ENCODE measurements at regions not wholly inside any gene's neighbourhood (a gene's known extent, or its start where the extent isn't known, plus 50 kb on each side); places are given as distances from the start of the nearest gene placed in this dataset.

DNA sequence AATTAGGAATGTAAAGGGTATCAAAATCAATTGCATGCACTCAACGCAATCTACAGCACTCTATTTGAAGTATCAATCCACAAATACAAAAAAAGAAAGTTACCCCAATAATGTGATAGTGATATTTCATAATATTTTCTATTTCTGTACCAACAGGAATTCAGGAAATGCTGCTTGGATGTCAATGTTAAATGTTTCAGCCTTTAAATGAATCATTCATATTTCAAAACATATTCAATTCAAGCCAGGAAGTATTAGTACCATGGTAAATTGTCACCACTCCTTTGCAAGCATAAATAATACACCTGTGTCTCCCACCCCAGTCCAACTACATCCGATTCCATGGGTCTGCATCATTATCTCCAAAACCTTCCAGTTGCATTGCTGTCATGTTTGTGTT is 1185.5 kb upstream of the CDH18 start:
- TF ChIP-seq EP300 (IDR thresholded peaks at IDR 0.05) (no peak), POLR2AphosphoS5 (IDR thresholded peaks at IDR 0.05) (no peak), POLR2A (IDR thresholded peaks at IDR 0.05) (no peak), CTCF (IDR thresholded peaks at IDR 0.05) (no peak)
- H3K36me3 ChIP-seq, result no peaks in the 10 kb centered on the region
- no peak overlapping the region for H3K27ac ChIP-seq
- no peak for DNase-seq
- no peak overlapping the region for H3K4me3 ChIP-seq
- intact Hi-C loops (cut with DNase I), result no loop called here
- no peaks in the 10 kb centered on the region for H3K9me3 ChIP-seq
- WGBS, 2 donors, result 88 to 90% methylated on average over 2 of the region's 2 CpGs
- H3K27me3 ChIP-seq, result no peaks in the 10 kb centered on the region
- no peaks in the 10 kb centered on the region for H3K4me1 ChIP-seq

GRCh38 chr5:21173036-21173435 is 1185.0 kb upstream of the CDH18 start:
- Histone ChIP-seq H3K9me3 (no peaks in the 10 kb centered on the region), H3K4me1 (no peaks in the 10 kb centered on the region), H3K4me3 (no peak overlapping the region), H3K27ac (no peak overlapping the region), H3K36me3 (no peaks in the 10 kb centered on the region), H3K27me3 (no peaks in the 10 kb centered on the region)
- intact Hi-C loops (cut with DNase I), result no loop called here
- TF ChIP-seq POLR2AphosphoS5 (IDR thresholded peaks at IDR 0.05), result no peak
- no peak for TF ChIP-seq POLR2A (IDR thresholded peaks at IDR 0.05)
- TF ChIP-seq CTCF (IDR thresholded peaks at IDR 0.05), result no peak
- TF ChIP-seq EP300 (IDR thresholded peaks at IDR 0.05), result no peak
- DNase-seq, result no peak
- 78 to 91% methylated on average over 2 of the region's 2 CpGs for WGBS, 2 donors

DNA sequence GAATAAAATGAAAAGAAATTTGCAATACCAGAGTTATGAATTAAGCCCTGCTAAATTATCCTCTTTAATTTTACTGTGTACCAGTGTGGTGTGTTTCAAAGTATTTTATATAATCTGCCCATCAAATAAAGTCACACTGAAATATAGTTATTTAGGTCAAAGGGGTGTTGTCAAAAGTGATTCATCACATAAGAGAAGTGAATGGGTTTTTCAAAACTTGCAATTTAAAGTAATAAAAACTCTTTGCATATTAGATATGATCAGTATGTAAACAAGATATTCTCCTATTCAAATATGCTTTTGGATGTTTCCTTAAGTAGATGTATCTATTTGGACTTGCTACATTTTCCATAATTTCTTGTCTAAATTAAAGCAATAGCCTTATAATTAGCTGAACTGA is 1183.0 kb upstream of the CDH18 start:
- DNase-seq, result no peak
- no peak overlapping the region for H3K4me3 ChIP-seq
- H3K27ac ChIP-seq, result no peak overlapping the region
- no peaks in the 10 kb centered on the region for H3K27me3 ChIP-seq
- TF ChIP-seq CTCF (IDR thresholded peaks at IDR 0.05) (no peak), POLR2A (IDR thresholded peaks at IDR 0.05) (no peak), POLR2AphosphoS5 (IDR thresholded peaks at IDR 0.05) (no peak), EP300 (IDR thresholded peaks at IDR 0.05) (no peak)
- H3K9me3 ChIP-seq, result no peaks in the 10 kb centered on the region
- no peaks in the 10 kb centered on the region for H3K4me1 ChIP-seq
- no peaks in the 10 kb centered on the region for H3K36me3 ChIP-seq
- intact Hi-C loops (cut with DNase I), result no loop called here

DNA sequence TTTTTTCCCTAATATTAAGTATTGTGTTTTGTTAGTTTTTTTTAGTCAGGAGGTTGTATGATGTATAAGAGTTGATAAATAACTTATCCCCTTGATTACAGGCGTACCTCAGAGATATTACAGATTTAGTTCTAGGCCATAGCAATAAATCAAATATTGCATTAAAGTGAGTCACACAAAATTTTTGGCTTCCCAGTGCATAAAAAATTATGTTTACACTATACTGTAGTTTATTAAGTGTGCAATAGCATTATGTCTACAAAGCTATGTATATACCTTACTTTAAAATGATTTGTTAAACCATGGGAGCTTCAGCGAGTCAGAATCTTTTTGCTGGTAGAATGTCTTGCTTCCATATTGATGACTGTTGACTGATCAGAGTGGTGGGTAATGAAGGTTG is 1180.6 kb upstream of the CDH18 start:
- 90% methylated on average over 2 of the region's 2 CpGs for WGBS, 2 donors
- TF ChIP-seq EP300 (IDR thresholded peaks at IDR 0.05) (no peak), CTCF (IDR thresholded peaks at IDR 0.05) (no peak), POLR2A (IDR thresholded peaks at IDR 0.05) (no peak), POLR2AphosphoS5 (IDR thresholded peaks at IDR 0.05) (no peak)
- Histone ChIP-seq H3K4me3 (no peak overlapping the region), H3K27me3 (no peaks in the 10 kb centered on the region), H3K27ac (no peak overlapping the region), H3K9me3 (no peaks in the 10 kb centered on the region), H3K36me3 (no peaks in the 10 kb centered on the region), H3K4me1 (no peaks in the 10 kb centered on the region)
- no peak for DNase-seq
- intact Hi-C loops (cut with DNase I), result no loop called here

DNA sequence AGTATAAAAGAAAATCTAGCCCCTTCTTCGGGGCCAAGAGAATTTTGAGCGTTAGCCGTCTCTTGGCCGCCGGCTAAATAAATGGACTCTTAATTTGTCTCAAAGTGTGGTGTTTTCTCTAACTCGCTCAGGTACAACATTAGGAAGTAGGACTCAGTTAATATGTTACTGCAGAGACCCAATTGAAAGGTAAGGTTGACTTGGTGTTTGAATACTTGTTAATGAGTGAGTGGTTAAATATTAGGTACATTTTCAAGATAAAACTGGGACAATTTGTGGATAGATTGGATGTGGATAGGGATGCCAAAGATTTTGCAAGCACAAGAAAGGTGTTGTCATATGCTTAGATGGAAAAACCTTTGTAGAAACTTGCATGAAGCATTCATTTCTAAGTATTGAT is 1177.3 kb upstream of the CDH18 start:
- no peak overlapping the region for H3K4me3 ChIP-seq
- 44 to 78% methylated on average over 6 of the region's 6 CpGs for WGBS, 2 donors
- no peak for DNase-seq

More for the DNA sequence above, 1177.3 kb upstream of the CDH18 start:
- no peaks in the 10 kb centered on the region for H3K27me3 ChIP-seq
- intact Hi-C loops (cut with DNase I), result no loop called here
- no peaks in the 10 kb centered on the region for H3K36me3 ChIP-seq
- H3K4me1 ChIP-seq, result no peaks in the 10 kb centered on the region
- TF ChIP-seq POLR2AphosphoS5 (IDR thresholded peaks at IDR 0.05), result no peak
- no peak for TF ChIP-seq CTCF (IDR thresholded peaks at IDR 0.05)
- TF ChIP-seq POLR2A (IDR thresholded peaks at IDR 0.05), result no peak
- no peak for TF ChIP-seq EP300 (IDR thresholded peaks at IDR 0.05)
- H3K27ac ChIP-seq, result no peak overlapping the region
- H3K9me3 ChIP-seq, result no peaks in the 10 kb centered on the region
